ENCODE measurements at regions not wholly inside any gene's neighbourhood (a gene's known extent, or its start where the extent isn't known, plus 50 kb on each side); places are given as distances from the start of the nearest gene placed in this dataset.

GRCh38 chr7:81501220-81501619, 268.6 kb downstream of the HGF start:
- no peak for TF ChIP-seq ZNF274 (IDR thresholded peaks at IDR 0.05; ENCODE audit: low read depth, low read length)
- no peak for TF ChIP-seq YY1 (IDR thresholded peaks at IDR 0.05; ENCODE audit: insufficient read depth, insufficient read length)
